PC-9 (cell line): ENCODE measurements at regions not wholly inside any gene's neighbourhood (a gene's known extent, or its start where the extent isn't known, plus 50 kb on each side); places are given as distances from the start of the nearest gene placed in this dataset.

ENCODE experiments used
- BruUV-seq: library from RNA; stranded (reverse); fragments of 400-500 nt; replicated peaks from 2 replicates; lab custom pipeline; 2021; lab: Mats Ljungman, UMichigan
- CTCF ChIA-PET: fragments of 300-600 bp; sonication (Branson Sonifier 250); formaldehyde crosslinking; loops from one replicate; lab custom pipeline; 2022; ENCODE audit warnings: antibody characterized with exemption; lab: Charles Lee
- POLR2A ChIA-PET: fragments of 300-600 bp; sonication (Branson Sonifier 250); formaldehyde crosslinking; loops from one replicate; lab custom pipeline; 2022; ENCODE audit warnings: antibody characterized with exemption; ENCODE audit not compliant: unreplicated experiment; lab: Charles Lee
- DNase-seq, 2 experiments: peaks; one replicate each; pipeline versions ENCODE4 v3.0.0 to v3.0.0-alpha.2; 2015 to 2022; ENCODE audit warnings: mixed read lengths in 1 of 2
- H2AFZ ChIP-seq: fragments of 200-600 bp; sonication (generic); 2 replicates; pipeline ENCODE4 v1.8.1; 2017; ENCODE audit warnings: antibody characterized with exemption
- H3F3A ChIP-seq: fragments of 200-600 bp; sonication (generic); 2 replicates; pipeline ENCODE4 v1.8.1; 2017; ENCODE audit warnings: antibody characterized with exemption, mild to moderate bottlenecking, low read depth; ENCODE audit not compliant: insufficient read depth
- H3K27ac ChIP-seq: fragments of 200-600 bp; sonication (generic); 2 replicates; pipeline ENCODE4 v1.6.1; 2016; ENCODE audit warnings: mixed run types
- H3K27me3 ChIP-seq: fragments of 200-600 bp; sonication (generic); 2 replicates; pipeline ENCODE4 v1.6.1; 2016; ENCODE audit warnings: low read depth, mixed run types; ENCODE audit not compliant: insufficient read depth
- H3K36me3 ChIP-seq: fragments of 200-600 bp; sonication (generic); 2 replicates; pipeline ENCODE4 v1.6.1; 2016; ENCODE audit warnings: low read depth, mixed run types
- H3K4me1 ChIP-seq: fragments of 200-600 bp; sonication (generic); replicated peaks from 2 replicates; pipeline ENCODE4 v1.6.1; 2016; ENCODE audit warnings: mixed run types; ENCODE audit not compliant: insufficient read depth
- H3K4me2 ChIP-seq: fragments of 200-600 bp; sonication (generic); 2 replicates; pipeline ENCODE4 v1.6.1; 2017; ENCODE audit warnings: mixed run types
- H3K4me3 ChIP-seq: fragments of 200-600 bp; sonication (generic); 2 replicates; pipeline ENCODE4 v1.6.1; 2016; ENCODE audit warnings: mixed run types
- H3K79me2 ChIP-seq: fragments of 200-600 bp; sonication (generic); 2 replicates; pipeline ENCODE4 v1.6.1; 2017; ENCODE audit warnings: low read depth, mixed run types
- H3K9me2 ChIP-seq: fragments of 200-600 bp; sonication (generic); 2 replicates; pipeline ENCODE4 v1.8.1; 2017; ENCODE audit warnings: mild to moderate bottlenecking; ENCODE audit not compliant: insufficient read depth
- H3K9me3 ChIP-seq: fragments of 200-600 bp; sonication (generic); 2 replicates; pipeline ENCODE4 v1.8.1; 2016; ENCODE audit warnings: low read depth; ENCODE audit not compliant: insufficient read depth
- H4K20me1 ChIP-seq: fragments of 200-600 bp; sonication (generic); 2 replicates; pipeline ENCODE4 v1.8.1; 2017; ENCODE audit not compliant: insufficient read depth
- EZH2 ChIP-seq: fragments of 200-600 bp; sonication (generic); IDR thresholded peaks from 2 replicates; pipeline ENCODE4 v1.8.0; 2017; ENCODE audit warnings: antibody characterized with exemption, low read depth
- intact Hi-C: fragments of 100-400 bp; cut with micrococcal nuclease; formaldehyde crosslinking; loops from one replicate; pipeline ENCODE4 v1.10.0; 2022; ENCODE audit not compliant: unreplicated experiment
- TF ChIP-seq, protein P1 (sequence below): fragments of 200-600 bp; sonication (generic); conservative IDR thresholded peaks from 2 replicates; pipeline ENCODE4 v1.6.1; 2017; ENCODE audit warnings: mixed run types, antibody characterized with exemption, mild to moderate bottlenecking, moderate library complexity

DNA sequence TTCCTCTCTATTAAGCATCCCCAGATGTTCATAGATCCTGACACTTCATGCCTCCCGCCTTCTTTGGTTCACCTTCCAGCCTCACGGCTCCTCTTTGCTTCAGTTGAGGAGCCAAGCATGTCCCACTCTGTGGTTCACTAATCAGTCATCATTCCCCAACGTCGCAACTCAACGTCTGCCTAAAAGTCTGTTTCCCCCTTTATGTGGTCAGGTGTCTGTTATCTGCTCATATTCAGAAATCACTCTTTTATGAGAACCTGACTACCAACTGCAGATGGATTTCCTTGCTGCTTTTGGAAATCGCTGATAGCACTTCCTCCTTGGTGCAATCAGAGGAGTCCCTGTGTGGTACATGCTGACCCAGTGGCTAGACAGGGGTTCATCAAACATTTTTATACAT, 94.1 kb upstream of the VANGL1 start:
- Histone ChIP-seq H3K9me2 (no peaks in the 10 kb centered on the region; the same call in 1 of the 2 replicates), H3K27ac (peak overlapping the region; percentile 91; the same call in 1 of the 2 replicates), H4K20me1 (no peaks in the 10 kb centered on the region), H3K79me2 (no peaks in the 10 kb centered on the region), H2AFZ (no peak overlapping the region; the same call in 1 of the 2 replicates), H3F3A (peaks cover 29% of the 10 kb centered on the region), H3K4me1 (peaks cover 35% of the 10 kb centered on the region), H3K27me3 (no peaks in the 10 kb centered on the region), H3K36me3 (no peaks in the 10 kb centered on the region), H3K4me2 (no peak overlapping the region), H3K9me3 (peaks cover 3% of the 10 kb centered on the region; the same call in 1 of the 2 replicates), H3K4me3 (no peak overlapping the region)
- CTCF ChIA-PET: no interaction called here
- TF ChIP-seq, protein P1, sequence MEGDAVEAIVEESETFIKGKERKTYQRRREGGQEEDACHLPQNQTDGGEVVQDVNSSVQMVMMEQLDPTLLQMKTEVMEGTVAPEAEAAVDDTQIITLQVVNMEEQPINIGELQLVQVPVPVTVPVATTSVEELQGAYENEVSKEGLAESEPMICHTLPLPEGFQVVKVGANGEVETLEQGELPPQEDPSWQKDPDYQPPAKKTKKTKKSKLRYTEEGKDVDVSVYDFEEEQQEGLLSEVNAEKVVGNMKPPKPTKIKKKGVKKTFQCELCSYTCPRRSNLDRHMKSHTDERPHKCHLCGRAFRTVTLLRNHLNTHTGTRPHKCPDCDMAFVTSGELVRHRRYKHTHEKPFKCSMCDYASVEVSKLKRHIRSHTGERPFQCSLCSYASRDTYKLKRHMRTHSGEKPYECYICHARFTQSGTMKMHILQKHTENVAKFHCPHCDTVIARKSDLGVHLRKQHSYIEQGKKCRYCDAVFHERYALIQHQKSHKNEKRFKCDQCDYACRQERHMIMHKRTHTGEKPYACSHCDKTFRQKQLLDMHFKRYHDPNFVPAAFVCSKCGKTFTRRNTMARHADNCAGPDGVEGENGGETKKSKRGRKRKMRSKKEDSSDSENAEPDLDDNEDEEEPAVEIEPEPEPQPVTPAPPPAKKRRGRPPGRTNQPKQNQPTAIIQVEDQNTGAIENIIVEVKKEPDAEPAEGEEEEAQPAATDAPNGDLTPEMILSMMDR: no peak
- TF ChIP-seq EZH2: no peak
- POLR2A ChIA-PET: interaction anchor here (0.6 kb wide), 1 partner anchor 619 kb away, joined by 3 read pairs; no protein-coding TSS in a partner anchor
- no TSS peak for BruUV-seq
- intact Hi-C loops: loop anchor here (2.0 kb wide), 1 partner anchor 167 kb away; no protein-coding TSS in a partner anchor
- no peak for DNase-seq

DNA sequence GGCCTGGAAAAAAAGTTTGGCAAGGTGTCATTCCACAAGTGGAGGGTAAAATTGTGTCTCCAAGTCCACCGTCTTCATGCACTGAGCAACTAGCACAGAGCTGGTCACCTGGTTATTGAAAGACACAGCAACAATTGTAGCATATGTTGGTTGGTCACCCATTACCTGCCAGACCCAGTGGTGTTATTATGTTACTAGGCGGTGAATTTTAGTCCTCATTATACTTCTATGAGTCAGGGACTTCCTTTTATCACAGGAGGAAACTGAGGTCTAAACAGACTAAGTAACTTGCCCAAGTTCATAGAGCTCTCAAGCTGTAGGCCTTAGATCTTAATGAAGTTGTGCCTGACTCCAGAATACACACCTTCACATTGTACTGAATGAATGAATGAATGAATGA, 94.9 kb upstream of the VANGL1 start:
- peak overlapping the region; percentile 59 for H3K4me2 ChIP-seq
- peak overlapping the region; percentile 91 for H3K27ac ChIP-seq
- ChIA-PET CTCF (interaction anchor here (0.6 to 0.7 kb wide), 2 partner anchors 48 to 542 kb away, joined by 4 read pairs; no protein-coding TSS in a partner anchor), POLR2A (no interaction called here)
- DNase-seq: no peak
- BruUV-seq: no TSS peak
- no peaks in the 10 kb centered on the region for H3K27me3 ChIP-seq
- H4K20me1 ChIP-seq: no peaks in the 10 kb centered on the region
- peaks cover 35% of the 10 kb centered on the region for H3K4me1 ChIP-seq
- no peaks in the 10 kb centered on the region; the same call in 1 of the 2 replicates for H3K9me2 ChIP-seq
- H3K36me3 ChIP-seq: no peaks in the 10 kb centered on the region
- intact Hi-C loops: loop anchor here (1.0 to 2.0 kb wide), 8 partner anchors 48 to 485 kb away; no protein-coding TSS in a partner anchor
- H3K4me3 ChIP-seq: peak overlapping the region; percentile 9; the same call in 1 of the 2 replicates
- no peak for TF ChIP-seq EZH2
- TF ChIP-seq, protein P1: no peak
- H3K9me3 ChIP-seq: peaks cover 3% of the 10 kb centered on the region; the same call in 1 of the 2 replicates
- peak overlapping the region; percentile 10; the same call in 1 of the 2 replicates for H2AFZ ChIP-seq
- H3F3A ChIP-seq: peaks cover 29% of the 10 kb centered on the region
- no peaks in the 10 kb centered on the region for H3K79me2 ChIP-seq

GRCh38 chr1:115545791-115546733, 95.7 kb upstream of the VANGL1 start:
- peak overlapping the region; percentile 9; the same call in 1 of the 2 replicates for H3K4me3 ChIP-seq
- peak overlapping the region; percentile 10; the same call in 1 of the 2 replicates for H2AFZ ChIP-seq
- TF ChIP-seq EZH2: no peak
- TF ChIP-seq, protein P1: peak; percentile 82
- H3F3A ChIP-seq: peaks cover 29% of the 10 kb centered on the region
- no peaks in the 10 kb centered on the region for H3K79me2 ChIP-seq
- H3K4me1 ChIP-seq: peaks cover 35% of the 10 kb centered on the region
- H3K36me3 ChIP-seq: no peaks in the 10 kb centered on the region
- H3K4me2 ChIP-seq: peak overlapping the region; percentile 59
- no peaks in the 10 kb centered on the region for H3K27me3 ChIP-seq
- peaks cover 3% of the 10 kb centered on the region; the same call in 1 of the 2 replicates for H3K9me3 ChIP-seq
- H3K27ac ChIP-seq: peak overlapping the region; percentile 91
- DNase-seq: peak; percentile 92 to 99
- POLR2A ChIA-PET: interaction anchor here (0.6 kb wide), 2 partner anchors 18 to 50 kb away, joined by 3 read pairs; no protein-coding TSS in a partner anchor
- CTCF ChIA-PET: no interaction called here
- TSS peak; percentile 52 for BruUV-seq
- intact Hi-C loops: loop anchor here (1.0 to 2.0 kb wide), 8 partner anchors 49 to 484 kb away; no protein-coding TSS in a partner anchor
- H4K20me1 ChIP-seq: no peaks in the 10 kb centered on the region
- H3K9me2 ChIP-seq: no peaks in the 10 kb centered on the region; the same call in 1 of the 2 replicates
